Mucosa of descending colon (tissue), 3 donors: ENCODE measurements at regions not wholly inside any gene's neighbourhood (a gene's known extent, or its start where the extent isn't known, plus 50 kb on each side); places are given as distances from the start of the nearest gene placed in this dataset.

ENCODE experiments used
- ATAC-seq: fragments of 200-7000 bp; cut with Tn5 transposase; one replicate; pipeline ENCODE4 v1.9.1; 2020; ENCODE audit warnings: mild to moderate bottlenecking, moderate library complexity
- DNase-seq, 3 donors: peaks; one replicate each; pipeline ENCODE4 v3.0.0-alpha.2; 2020
- H3K36me3 ChIP-seq: fragments of 200-600 bp; one replicate; pipeline ENCODE4 v1.8.0; 2021; ENCODE audit warnings: low read depth, mild to moderate bottlenecking
- H3K4me1 ChIP-seq: fragments of 200-600 bp; one replicate; pipeline ENCODE4 v1.8.0; 2021; ENCODE audit warnings: low read depth, mild to moderate bottlenecking
- H3K4me3 ChIP-seq: fragments of 200-600 bp; one replicate; pipeline ENCODE4 v1.8.0; 2021; ENCODE audit warnings: mild to moderate bottlenecking
- H3K9me3 ChIP-seq: fragments of 200-600 bp; one replicate; pipeline ENCODE4 v1.8.0; 2021; ENCODE audit warnings: mild to moderate bottlenecking
- intact Hi-C, 2 donors: fragments of 100-400 bp; cut with DNase I in 1 of 2; cut with micrococcal nuclease in 1 of 2; formaldehyde crosslinking; loops; one replicate each; pipeline versions ENCODE4 v1.11.0 to v1.11.1; 2022; cut with DNase I, micrococcal nuclease
- TF ChIP-seq, protein P1 (sequence below): fragments of 200-600 bp; IDR thresholded peaks from one replicate; pipeline ENCODE4 v1.8.0; 2022; ENCODE audit warnings: antibody characterized with exemption, mild to moderate bottlenecking
- donor health status: DM: no; HTN: no; CAD: no; lungs with moderate emphysema.
- donor health status: DM: no; HTN: no; CAD: no.
- donor health status: DM: no; HTN: yes; CAD: no.

DNA sequence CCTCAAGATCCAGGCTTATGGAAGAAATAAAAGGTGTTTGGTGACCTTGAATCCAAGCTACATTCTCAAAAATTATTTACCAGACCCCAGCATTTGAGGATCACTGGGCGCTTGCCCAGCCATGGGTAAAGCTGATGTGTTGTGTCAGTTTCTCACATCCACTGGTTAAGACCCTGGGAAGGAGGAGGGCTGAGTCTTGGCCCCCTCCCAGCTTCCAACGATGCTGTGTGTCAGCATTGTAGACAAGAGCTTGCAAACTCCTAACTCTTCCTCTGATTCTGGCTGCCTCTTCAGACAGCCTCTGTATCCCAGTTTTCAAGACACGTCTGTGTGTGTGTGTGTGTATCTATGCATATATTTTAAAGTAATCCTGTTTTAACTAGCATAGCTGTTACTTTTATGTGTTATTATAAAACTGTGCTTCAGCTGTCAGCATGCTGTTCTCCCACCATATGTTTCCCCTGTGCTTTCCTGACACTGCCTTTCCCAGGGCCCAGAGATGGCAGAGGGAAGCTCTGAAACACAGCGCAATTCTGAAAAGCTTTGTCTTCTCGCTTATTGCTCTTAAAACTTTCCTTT, 157.3 kb upstream of the LRRN1 start:
- Histone ChIP-seq H3K4me1 (peaks cover 10% of the 10 kb centered on the region), H3K4me3 (no peak overlapping the region), H3K36me3 (no peaks in the 10 kb centered on the region), H3K9me3 (no peaks in the 10 kb centered on the region)
- intact Hi-C loops: no loop called here
- ATAC-seq (no peak), DNase-seq (no peak)
- TF ChIP-seq, protein P1, sequence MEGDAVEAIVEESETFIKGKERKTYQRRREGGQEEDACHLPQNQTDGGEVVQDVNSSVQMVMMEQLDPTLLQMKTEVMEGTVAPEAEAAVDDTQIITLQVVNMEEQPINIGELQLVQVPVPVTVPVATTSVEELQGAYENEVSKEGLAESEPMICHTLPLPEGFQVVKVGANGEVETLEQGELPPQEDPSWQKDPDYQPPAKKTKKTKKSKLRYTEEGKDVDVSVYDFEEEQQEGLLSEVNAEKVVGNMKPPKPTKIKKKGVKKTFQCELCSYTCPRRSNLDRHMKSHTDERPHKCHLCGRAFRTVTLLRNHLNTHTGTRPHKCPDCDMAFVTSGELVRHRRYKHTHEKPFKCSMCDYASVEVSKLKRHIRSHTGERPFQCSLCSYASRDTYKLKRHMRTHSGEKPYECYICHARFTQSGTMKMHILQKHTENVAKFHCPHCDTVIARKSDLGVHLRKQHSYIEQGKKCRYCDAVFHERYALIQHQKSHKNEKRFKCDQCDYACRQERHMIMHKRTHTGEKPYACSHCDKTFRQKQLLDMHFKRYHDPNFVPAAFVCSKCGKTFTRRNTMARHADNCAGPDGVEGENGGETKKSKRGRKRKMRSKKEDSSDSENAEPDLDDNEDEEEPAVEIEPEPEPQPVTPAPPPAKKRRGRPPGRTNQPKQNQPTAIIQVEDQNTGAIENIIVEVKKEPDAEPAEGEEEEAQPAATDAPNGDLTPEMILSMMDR: no peak

- H3K9me3 ChIP-seq: no peaks in the 10 kb centered on the region
- no peak overlapping the region for H3K4me3 ChIP-seq
- DNase-seq (no peak), ATAC-seq (no peak)
- TF ChIP-seq, protein P1: no peak
- no peaks in the 10 kb centered on the region for H3K4me1 ChIP-seq
- H3K36me3 ChIP-seq: no peaks in the 10 kb centered on the region
- intact Hi-C loops: no loop called here
Measured at GRCh38 chr3:3639078-3639477, 160.2 kb upstream of the LRRN1 start.

DNA sequence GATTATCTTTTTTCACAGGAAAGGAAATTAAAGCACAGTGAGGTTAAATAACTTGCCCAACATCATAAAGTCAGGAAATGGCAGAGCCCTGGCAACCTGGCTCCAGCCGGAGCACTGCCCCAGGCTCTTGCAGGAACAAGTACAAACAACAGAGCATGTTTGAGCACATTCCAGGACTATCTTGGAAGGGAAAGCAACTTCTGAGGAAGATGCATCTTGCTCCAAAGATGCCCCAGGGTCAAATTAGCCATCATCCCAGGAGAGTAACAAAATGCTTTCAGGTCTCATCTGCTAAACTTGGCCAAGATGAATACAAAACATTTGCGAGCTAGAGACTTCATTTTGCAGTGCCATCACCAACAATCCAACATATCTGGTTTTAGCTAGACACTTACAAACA, 162.4 kb upstream of the LRRN1 start:
- DNase-seq: no peak
- no peak for ATAC-seq
- Histone ChIP-seq H3K4me1 (no peaks in the 10 kb centered on the region), H3K36me3 (no peaks in the 10 kb centered on the region), H3K9me3 (no peaks in the 10 kb centered on the region), H3K4me3 (no peak overlapping the region)
- TF ChIP-seq, protein P1: no peak
- intact Hi-C loops: no loop called here

DNA sequence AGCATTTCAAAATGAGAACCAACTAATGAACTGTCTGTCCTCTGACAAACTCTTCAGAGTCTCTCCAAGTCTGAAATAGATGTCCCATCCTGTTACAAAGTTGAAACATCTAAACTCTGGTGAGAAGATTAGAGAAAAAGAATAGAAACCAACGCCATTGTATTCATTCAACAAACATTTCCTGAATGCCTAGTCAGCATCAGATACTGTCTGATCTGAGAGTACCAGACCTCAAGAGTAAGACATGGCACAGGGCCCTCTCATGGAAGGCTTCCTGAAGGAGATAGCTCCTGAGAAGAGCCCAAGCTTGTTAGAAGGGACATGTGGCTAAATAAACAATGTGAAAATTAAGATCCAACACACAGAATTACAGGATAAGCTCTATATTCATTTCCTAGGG, 164.1 kb upstream of the LRRN1 start:
- TF ChIP-seq, protein P1: no peak
- DNase-seq: no peak
- H3K4me1 ChIP-seq: no peaks in the 10 kb centered on the region
- no peaks in the 10 kb centered on the region for H3K9me3 ChIP-seq
- H3K36me3 ChIP-seq: no peaks in the 10 kb centered on the region
- no peak for ATAC-seq
- H3K4me3 ChIP-seq: no peak overlapping the region
- intact Hi-C loops: no loop called here

GRCh38 chr3:3634326-3634725, 164.9 kb upstream of the LRRN1 start:
- intact Hi-C loops: no loop called here
- Histone ChIP-seq H3K4me3 (no peak overlapping the region), H3K36me3 (no peaks in the 10 kb centered on the region), H3K9me3 (no peaks in the 10 kb centered on the region), H3K4me1 (no peaks in the 10 kb centered on the region)
- TF ChIP-seq, protein P1: no peak
- no peak for ATAC-seq
- DNase-seq: no peak

DNA sequence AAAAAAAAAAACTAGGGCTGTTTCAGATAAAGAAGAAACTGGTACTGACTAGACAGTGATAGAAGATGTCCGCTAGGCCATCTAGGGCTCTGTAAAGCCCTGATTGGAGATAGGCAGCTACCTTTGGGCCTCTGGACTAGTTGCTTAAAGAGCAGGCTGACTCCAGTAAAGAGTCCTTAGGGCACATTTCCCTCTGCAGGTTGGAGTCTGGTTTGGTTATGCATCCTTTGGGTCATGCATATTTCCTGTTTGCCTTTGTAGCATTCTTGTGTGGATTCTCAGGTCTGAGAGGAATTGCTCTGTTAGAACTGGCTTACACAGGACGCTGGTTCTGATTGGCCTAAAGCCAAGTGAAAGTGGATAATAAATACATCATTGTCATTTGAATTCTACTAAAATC, 165.5 kb upstream of the LRRN1 start:
- Histone ChIP-seq H3K4me1 (no peaks in the 10 kb centered on the region), H3K9me3 (no peaks in the 10 kb centered on the region), H3K36me3 (no peaks in the 10 kb centered on the region), H3K4me3 (no peak overlapping the region)
- no peak for DNase-seq
- intact Hi-C loops: no loop called here
- no peak for ATAC-seq
- TF ChIP-seq, protein P1: no peak
